OCI-LY1 (cell line): ENCODE measurements at regions not wholly inside any gene's neighbourhood (a gene's known extent, or its start where the extent isn't known, plus 50 kb on each side); places are given as distances from the start of the nearest gene placed in this dataset.

Source experiments
- H2AFZ ChIP-seq: fragments of 200-600 bp; sonication (generic), shearing (Covaris generic); 2 replicates; pipeline ENCODE4 v1.6.0; 2014; ENCODE audit warnings: antibody characterized with exemption, mild to moderate bottlenecking, low read length
- H3F3A ChIP-seq: fragments of 200-600 bp; sonication (generic), shearing (Covaris generic); 2 replicates; pipeline ENCODE4 v1.6.0; 2014; ENCODE audit warnings: mild to moderate bottlenecking, antibody characterized with exemption, low read length, moderate library complexity; ENCODE audit not compliant: insufficient read depth
- H3K27ac ChIP-seq: fragments of 200-600 bp; sonication (generic); 2 replicates; pipeline ENCODE4 v1.5.1; 2014; ENCODE audit warnings: low read length, mixed run types, mild to moderate bottlenecking, low read depth; ENCODE audit not compliant: poor library complexity, severe bottlenecking
- H3K27me3 ChIP-seq: fragments of 200-600 bp; sonication (generic); 2 replicates; pipeline ENCODE4 v1.6.0; 2014; ENCODE audit warnings: antibody characterized with exemption, mild to moderate bottlenecking, low read length, moderate library complexity; ENCODE audit not compliant: insufficient read depth
- H3K36me3 ChIP-seq: fragments of 200-600 bp; sonication (generic); 2 replicates; pipeline ENCODE4 v1.6.1; 2014; ENCODE audit warnings: mild to moderate bottlenecking, antibody characterized with exemption, low read length, moderate library complexity, mixed read lengths; ENCODE audit not compliant: insufficient read depth
- H3K4me1 ChIP-seq: fragments of 200-600 bp; sonication (generic); 2 replicates; pipeline ENCODE4 v1.5.1; 2014; ENCODE audit warnings: mild to moderate bottlenecking, low read length, moderate library complexity; ENCODE audit not compliant: insufficient read depth, severe bottlenecking
- H3K4me2 ChIP-seq: fragments of 200-600 bp; sonication (generic), shearing (Covaris generic); 2 replicates; pipeline ENCODE4 v1.6.1; 2014; ENCODE audit warnings: low read length
- H3K4me3 ChIP-seq: fragments of 200-600 bp; sonication (generic); 2 replicates; pipeline ENCODE4 v1.5.1; 2014; ENCODE audit warnings: low read length, low read depth, mild to moderate bottlenecking, mixed read lengths; ENCODE audit not compliant: poor library complexity, severe bottlenecking
- H3K79me2 ChIP-seq: fragments of 200-600 bp; shearing (Covaris generic); 2 replicates; pipeline ENCODE4 v1.6.1; 2016; ENCODE audit warnings: mixed run types, low read length, mixed read lengths; ENCODE audit not compliant: insufficient read depth
- H3K9ac ChIP-seq: fragments of 200-600 bp; sonication (generic), shearing (Covaris generic); 2 replicates; pipeline ENCODE4 v1.6.1; 2014; ENCODE audit warnings: mild to moderate bottlenecking, low read length, mixed read lengths
- H3K9me2 ChIP-seq: fragments of 200-600 bp; sonication (generic), shearing (Covaris generic); 2 replicates; pipeline ENCODE4 v1.6.1; 2014; ENCODE audit warnings: low read depth, mild to moderate bottlenecking, low read length, mixed read lengths
- H3K9me3 ChIP-seq: fragments of 200-600 bp; shearing (Covaris generic); 2 replicates; pipeline ENCODE4 v1.6.1; 2014; ENCODE audit warnings: low read length, mixed read lengths
- H4K20me1 ChIP-seq: fragments of 200-600 bp; sonication (generic), shearing (Covaris generic); 2 replicates; pipeline ENCODE4 v1.6.0; 2016; ENCODE audit warnings: mild to moderate bottlenecking, low read length; ENCODE audit not compliant: insufficient read depth
- EZH2 ChIP-seq: fragments of 200-600 bp; sonication (generic), shearing (Covaris generic); IDR thresholded peaks from 2 replicates; pipeline ENCODE4 v1.8.0; 2017; ENCODE audit warnings: borderline replicate concordance, mixed run types, mild to moderate bottlenecking, antibody characterized with exemption, low read length, moderate library complexity, mixed read lengths
- TF ChIP-seq, protein P1 (sequence below): fragments of 200-600 bp; sonication (generic), shearing (Covaris generic); IDR thresholded peaks from 2 replicates; pipeline ENCODE4 v1.5.1; 2017; ENCODE audit warnings: mild to moderate bottlenecking, antibody characterized with exemption, low read length, moderate library complexity, mixed read lengths

DNA sequence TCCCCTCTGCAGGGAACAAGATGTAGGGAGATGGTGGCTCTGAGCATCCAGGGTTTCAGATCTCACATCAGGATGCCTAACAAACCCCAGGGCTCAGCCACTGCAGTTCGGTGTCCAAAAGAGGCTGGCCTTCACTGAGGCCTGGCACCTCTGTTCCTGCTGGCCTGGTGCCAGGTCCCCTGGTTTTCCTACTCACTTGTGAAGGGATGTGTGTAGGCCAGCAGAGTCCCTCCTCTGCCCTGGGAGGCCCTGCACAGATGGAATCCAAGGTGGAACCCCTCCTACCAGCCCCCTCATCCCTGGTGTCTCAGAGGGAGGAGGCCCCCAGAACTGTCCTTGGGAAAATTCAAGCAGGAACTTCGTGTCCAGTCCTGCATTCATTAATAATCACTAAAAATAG is 260.6 kb downstream of the CCSER2 start:
- Histone ChIP-seq H3K4me1 (no peaks in the 10 kb centered on the region), H3K27me3 (0 out of 2 replicates have a peak, but pooled peaks cover 4% of the 10 kb centered on the region), H2AFZ (no peak overlapping the region), H3K27ac (no peak overlapping the region), H3K9ac (no peak overlapping the region), H4K20me1 (no peaks in the 10 kb centered on the region), H3K36me3 (no peaks in the 10 kb centered on the region), H3K4me2 (no peak overlapping the region), H3K4me3 (no peak overlapping the region), H3F3A (no peaks in the 10 kb centered on the region), H3K9me2 (no peaks in the 10 kb centered on the region), H3K9me3 (no peaks in the 10 kb centered on the region), H3K79me2 (no peaks in the 10 kb centered on the region)
- no peak for TF ChIP-seq EZH2
- TF ChIP-seq, protein P1, sequence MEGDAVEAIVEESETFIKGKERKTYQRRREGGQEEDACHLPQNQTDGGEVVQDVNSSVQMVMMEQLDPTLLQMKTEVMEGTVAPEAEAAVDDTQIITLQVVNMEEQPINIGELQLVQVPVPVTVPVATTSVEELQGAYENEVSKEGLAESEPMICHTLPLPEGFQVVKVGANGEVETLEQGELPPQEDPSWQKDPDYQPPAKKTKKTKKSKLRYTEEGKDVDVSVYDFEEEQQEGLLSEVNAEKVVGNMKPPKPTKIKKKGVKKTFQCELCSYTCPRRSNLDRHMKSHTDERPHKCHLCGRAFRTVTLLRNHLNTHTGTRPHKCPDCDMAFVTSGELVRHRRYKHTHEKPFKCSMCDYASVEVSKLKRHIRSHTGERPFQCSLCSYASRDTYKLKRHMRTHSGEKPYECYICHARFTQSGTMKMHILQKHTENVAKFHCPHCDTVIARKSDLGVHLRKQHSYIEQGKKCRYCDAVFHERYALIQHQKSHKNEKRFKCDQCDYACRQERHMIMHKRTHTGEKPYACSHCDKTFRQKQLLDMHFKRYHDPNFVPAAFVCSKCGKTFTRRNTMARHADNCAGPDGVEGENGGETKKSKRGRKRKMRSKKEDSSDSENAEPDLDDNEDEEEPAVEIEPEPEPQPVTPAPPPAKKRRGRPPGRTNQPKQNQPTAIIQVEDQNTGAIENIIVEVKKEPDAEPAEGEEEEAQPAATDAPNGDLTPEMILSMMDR: no peak

DNA sequence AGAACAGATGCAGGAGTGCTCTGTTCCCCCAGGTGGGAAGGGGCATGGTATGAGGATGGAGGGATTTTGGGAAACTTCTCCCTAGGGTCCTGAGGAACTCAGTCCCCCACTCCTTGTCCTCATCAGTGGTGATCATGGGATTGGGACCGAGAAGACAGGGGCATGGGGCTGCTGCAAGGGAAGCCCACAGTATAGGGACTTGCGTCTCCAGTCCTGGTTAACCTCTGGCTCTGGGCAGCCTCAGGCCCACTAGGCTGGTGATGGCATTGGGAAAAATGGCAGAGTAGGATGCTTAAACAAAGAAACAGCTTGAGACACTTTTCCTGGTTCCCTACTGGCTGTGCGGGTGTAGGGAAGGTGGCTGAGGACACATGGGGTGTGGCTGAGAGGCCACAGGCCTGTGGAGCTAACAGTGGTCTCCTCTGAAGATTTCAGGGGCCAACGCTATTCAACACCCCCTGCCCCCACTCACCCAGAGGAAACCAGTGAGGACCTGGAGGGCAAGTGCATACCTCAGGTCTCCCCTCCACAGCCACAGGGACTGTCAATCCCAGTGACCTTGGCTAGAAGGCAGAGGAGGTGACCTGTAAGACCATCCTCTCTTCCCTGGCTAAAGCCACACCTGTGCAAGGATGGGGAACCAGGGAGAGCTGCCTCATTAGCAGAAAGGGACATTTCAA is 261.3 kb downstream of the CCSER2 start:
- no peak overlapping the region for H2AFZ ChIP-seq
- no peak overlapping the region for H3K4me3 ChIP-seq
- no peak overlapping the region for H3K9ac ChIP-seq
- 0 out of 2 replicates have a peak, but pooled peaks cover 4% of the 10 kb centered on the region for H3K27me3 ChIP-seq
- no peak overlapping the region for H3K27ac ChIP-seq
- H4K20me1 ChIP-seq: no peaks in the 10 kb centered on the region
- no peak overlapping the region for H3K4me2 ChIP-seq
- no peaks in the 10 kb centered on the region for H3K4me1 ChIP-seq
- H3K9me3 ChIP-seq: no peaks in the 10 kb centered on the region
- no peaks in the 10 kb centered on the region for H3K9me2 ChIP-seq
- TF ChIP-seq, protein P1: no peak
- no peak for TF ChIP-seq EZH2
- no peaks in the 10 kb centered on the region for H3F3A ChIP-seq
- H3K36me3 ChIP-seq: no peaks in the 10 kb centered on the region
- no peaks in the 10 kb centered on the region for H3K79me2 ChIP-seq

DNA sequence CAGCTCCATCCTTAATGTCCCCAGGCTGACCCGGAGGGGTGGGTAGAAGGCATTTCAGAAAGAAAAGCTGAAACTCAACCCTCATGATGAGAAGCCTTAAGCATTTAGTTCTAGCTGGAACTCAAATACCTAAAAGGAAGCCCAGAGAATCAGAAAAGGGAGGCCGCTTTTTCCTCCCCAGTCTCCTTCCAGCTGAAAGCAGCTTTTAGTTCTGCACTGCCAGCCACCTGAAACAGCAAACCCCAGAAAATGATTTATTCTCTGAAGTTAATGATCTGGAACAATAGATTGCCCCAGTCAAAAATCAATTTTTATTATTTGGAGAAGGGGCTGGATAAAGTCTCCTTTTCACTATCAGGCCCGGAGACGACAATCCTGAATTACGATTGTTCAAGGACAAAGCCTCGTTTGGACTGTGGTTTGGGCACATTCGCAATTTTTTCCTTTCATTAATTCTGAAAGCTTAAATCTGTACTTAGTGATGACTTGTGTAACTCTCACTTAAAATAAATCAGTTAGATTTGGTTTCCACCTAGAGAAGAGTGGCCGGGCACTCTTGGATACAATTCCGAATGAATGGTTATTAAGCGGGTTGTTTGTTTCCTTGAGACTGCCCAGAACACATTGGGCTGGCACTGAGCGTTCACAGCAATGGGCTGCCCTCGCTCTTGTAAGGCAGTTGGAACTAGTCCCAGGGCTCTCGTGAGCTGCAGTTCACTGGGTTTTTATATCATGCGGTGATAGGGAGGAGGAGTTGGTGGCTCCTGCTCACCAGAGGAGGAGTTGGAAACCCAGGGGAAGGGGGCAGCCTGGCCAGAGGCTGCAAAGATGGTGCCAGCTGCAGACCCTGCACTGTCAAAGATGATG is 262.2 kb downstream of the CCSER2 start:
- Histone ChIP-seq H3K9ac (no peak overlapping the region), H3K4me1 (no peaks in the 10 kb centered on the region), H4K20me1 (no peaks in the 10 kb centered on the region), H3F3A (no peaks in the 10 kb centered on the region), H3K36me3 (no peaks in the 10 kb centered on the region), H3K9me3 (no peaks in the 10 kb centered on the region), H3K27me3 (0 out of 2 replicates have a peak, but pooled peaks cover 4% of the 10 kb centered on the region), H3K4me3 (no peak overlapping the region), H3K9me2 (no peaks in the 10 kb centered on the region), H3K27ac (no peak overlapping the region), H2AFZ (no peak overlapping the region), H3K4me2 (no peak overlapping the region), H3K79me2 (no peaks in the 10 kb centered on the region)
- TF ChIP-seq EZH2: no peak
- TF ChIP-seq, protein P1: no peak
